Activated CD4-positive, alpha-beta T cell treated with anti-CD3 and anti-CD28 coated beads for 48 hours (primary cell): ENCODE measurements at regions not wholly inside any gene's neighbourhood (a gene's known extent, or its start where the extent isn't known, plus 50 kb on each side); places are given as distances from the start of the nearest gene placed in this dataset.
A peak's percentile ranks its signal among the peaks of the same experiment; 100 is the strongest.
"Not testable (repeated sequence)": the region's sequence is repeated elsewhere in the genome, so short reads cannot be mapped to it uniquely, and the experiment has no call there.

Experiments
- DNase-seq: peaks from one replicate; pipeline ENCODE4 v3.0.0-alpha.2; 2020

- DNase-seq = no peak
These were observed 66.1 kb downstream of the RBMX2 start for GRCh38 chrX:130467936-130468335.

GRCh38 chrX:130468395-130468923, 66.7 kb downstream of the RBMX2 start:
- no peak for DNase-seq

GRCh38 chrX:130482871-130483270, 81.1 kb downstream of the RBMX2 start:
- no peak for DNase-seq

- DNase-seq = no peak
These were observed 84.1 kb downstream of the RBMX2 start for GRCh38 chrX:130485870-130486269.

GRCh38 chrX:130495502-130495901, 93.7 kb downstream of the RBMX2 start:
- not testable (repeated sequence) for DNase-seq

GRCh38 chrX:130497531-130497930, 95.7 kb downstream of the RBMX2 start:
- no peak for DNase-seq

GRCh38 chrX:130498653-130499274, 97.0 kb downstream of the RBMX2 start:
- no peak for DNase-seq

GRCh38 chrX:130502016-130502570, 100.3 kb downstream of the RBMX2 start:
- DNase-seq = no peak

GRCh38 chrX:130504019-130504418, 102.2 kb downstream of the RBMX2 start:
- DNase-seq = no peak

GRCh38 chrX:130507015-130507414, 105.2 kb downstream of the RBMX2 start:
- DNase-seq = no peak

GRCh38 chrX:130512534-130512933, 110.7 kb downstream of the RBMX2 start:
- DNase-seq = not testable (repeated sequence)

- no peak for DNase-seq
These were observed 114.3 kb downstream of the RBMX2 start for GRCh38 chrX:130516123-130516522.

- peak; percentile 11 for DNase-seq
These were observed 121.9 kb downstream of the RBMX2 start for GRCh38 chrX:130523460-130524394.

GRCh38 chrX:130524476-130525194, 122.8 kb downstream of the RBMX2 start:
- DNase-seq = no peak

- no peak for DNase-seq
These were observed 127.7 kb downstream of the RBMX2 start for GRCh38 chrX:130529531-130529930.

- no peak for DNase-seq
These were observed 129.3 kb downstream of the RBMX2 start for GRCh38 chrX:130531066-130531465.

- peak; percentile 57 for DNase-seq
These were observed 138.0 kb downstream of the RBMX2 start for GRCh38 chrX:130539721-130540321.

GRCh38 chrX:130543603-130544325, 142.0 kb downstream of the RBMX2 start:
- DNase-seq = no peak

- no peak for DNase-seq
These were observed 144.0 kb downstream of the RBMX2 start for GRCh38 chrX:130545796-130546195.

- not testable (repeated sequence) for DNase-seq
These were observed 147.6 kb downstream of the RBMX2 start for GRCh38 chrX:130549382-130549781.

- DNase-seq = no peak
These were observed 148.6 kb downstream of the RBMX2 start for GRCh38 chrX:130550351-130550750.
